ENCODE measurements at regions not wholly inside any gene's neighbourhood (a gene's known extent, or its start where the extent isn't known, plus 50 kb on each side); places are given as distances from the start of the nearest gene placed in this dataset.
A peak's percentile ranks its signal among the peaks of the same experiment; 100 is the strongest.
"Not testable (repeated sequence)": the region's sequence is repeated elsewhere in the genome, so short reads cannot be mapped to it uniquely, and the experiment has no call there.

DNA sequence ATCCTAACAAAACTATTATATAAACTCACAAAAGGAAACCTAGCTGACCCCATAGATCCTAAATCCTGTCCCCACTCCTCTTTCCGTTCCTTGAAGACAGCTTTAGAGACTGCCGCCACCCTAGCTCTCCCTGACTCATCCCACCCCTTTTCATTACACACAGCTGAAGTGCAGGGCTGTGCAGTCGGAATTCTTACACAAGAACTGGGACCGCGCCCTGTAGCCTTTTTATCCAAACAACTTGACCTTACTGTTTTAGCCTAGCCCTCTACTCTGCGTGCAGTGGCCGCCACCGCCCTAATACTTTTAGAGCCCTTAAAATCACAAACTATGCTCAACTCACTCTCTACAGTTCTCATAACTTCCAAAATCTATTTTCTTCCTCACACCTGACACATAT is 264.0 kb downstream of the SMARCA2 start:
- DNase-seq (ENCODE audit: low spot score) = not testable (repeated sequence)

DNA sequence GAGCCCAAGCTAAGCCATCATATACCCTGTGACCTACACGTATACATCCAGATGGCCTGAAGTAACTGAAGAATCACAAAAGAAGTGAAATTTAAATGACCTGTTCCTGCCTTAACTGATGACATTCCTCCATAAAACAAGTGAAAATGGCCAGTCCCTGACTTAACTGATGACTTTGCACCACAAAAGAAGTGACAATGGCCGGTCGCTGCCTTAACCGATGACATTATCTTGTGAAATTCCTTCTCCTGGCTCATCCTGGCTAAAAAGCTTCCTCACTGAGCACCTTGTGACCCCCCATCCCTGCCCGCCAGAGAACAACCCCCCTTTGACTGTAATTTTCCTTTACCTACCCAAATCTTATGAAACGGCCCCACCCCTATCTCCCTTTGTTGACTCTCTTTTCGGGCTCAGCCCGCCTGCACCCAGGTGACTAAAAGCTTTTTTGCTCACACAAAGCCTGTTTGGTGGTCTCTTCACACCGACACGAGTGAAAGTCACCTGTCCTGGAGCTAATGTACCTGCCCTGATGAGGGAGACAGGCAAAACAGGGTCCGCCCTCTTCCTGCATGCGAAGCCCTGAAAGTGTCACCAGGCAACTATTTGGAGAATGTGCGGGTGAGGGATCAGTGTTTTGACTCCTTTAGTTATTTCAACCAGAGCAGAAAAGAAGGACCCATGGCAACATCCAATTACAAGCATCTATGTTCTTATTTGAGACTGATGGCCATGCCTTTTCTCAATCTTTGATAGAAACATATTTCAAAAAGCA is 266.1 kb downstream of the SMARCA2 start:
- peak; percentile 50 for DNase-seq (ENCODE audit: low spot score)

DNA sequence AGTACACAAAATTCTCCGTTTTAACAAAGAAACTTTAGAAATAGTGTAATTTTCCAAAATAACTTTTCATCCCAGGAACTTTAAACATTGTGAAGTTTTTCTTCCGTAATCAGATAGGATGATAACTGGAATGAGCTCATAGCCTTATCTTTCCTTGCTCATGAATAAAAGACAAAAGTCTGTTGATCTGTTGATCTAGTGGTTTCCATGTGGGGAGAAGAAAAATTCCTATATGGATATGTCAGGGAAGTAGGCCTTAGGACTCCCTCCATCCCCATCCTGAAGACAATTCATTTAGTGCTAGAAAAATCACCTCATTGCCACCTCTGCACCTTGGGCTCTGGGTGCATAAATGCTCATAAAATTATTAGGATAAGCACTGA is 266.6 kb downstream of the SMARCA2 start:
- peak; percentile 57 for DNase-seq (ENCODE audit: low spot score)

DNA sequence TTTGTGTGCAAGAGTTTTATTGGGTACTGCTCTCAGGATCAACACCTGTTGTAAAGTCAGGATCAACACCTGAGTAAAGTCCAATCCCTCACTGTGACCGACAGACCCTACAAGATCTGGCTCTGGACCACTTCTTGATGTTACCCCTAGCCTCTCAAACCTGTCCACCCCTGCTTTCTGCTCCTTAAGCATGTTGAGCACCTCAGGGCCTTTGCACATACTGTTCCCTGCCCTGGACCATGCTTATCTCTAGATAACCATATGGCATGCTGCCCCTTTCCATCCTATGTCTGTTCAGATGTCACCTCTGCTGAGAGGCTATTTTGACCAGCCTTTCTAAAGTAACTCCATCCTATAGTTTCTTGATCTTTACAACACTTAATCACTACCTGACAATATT is 269.6 kb downstream of the SMARCA2 start:
- DNase-seq (ENCODE audit: low spot score) = no peak

DNA sequence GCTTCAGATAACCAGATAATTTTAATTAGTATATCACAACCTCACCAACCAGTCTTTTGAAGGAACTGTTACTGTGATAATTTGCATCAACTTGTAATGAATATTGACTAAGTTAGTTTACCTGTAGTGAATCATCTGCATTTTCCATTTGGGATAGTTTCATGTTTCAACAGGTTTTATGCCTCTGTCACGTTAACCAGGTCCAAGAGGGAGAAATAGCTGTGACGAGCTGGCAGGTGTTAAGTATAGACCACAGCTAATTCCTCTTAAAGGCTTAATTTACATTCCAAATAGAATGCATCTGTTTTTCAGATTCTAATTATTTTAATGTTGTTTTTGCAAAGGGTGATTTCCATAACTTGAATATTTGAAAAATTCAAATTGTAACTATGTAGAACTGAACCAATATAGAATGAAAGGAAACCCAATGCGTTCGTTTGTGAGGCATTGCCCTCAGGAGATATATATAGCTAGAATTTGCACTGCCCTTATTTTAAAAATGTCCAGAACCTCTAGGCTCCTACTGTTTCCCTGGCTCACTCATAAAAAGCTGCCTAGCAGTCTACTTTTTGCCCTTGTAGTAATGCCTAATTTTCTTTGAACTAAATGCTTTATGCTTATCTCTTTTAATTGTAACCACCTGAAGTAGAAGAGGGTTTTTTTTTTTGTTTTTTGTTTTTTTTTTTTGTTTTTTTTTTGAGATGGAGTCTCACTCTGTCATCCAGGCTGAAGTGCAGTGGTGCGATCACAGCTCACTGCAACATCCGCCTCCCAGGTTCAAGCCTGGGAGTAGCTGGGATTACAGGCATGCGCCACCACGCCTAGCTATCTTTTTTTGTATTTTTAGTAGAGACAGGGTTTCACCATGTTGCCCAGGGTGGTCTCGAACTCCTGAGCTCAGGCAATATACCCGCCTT is 270.5 kb downstream of the SMARCA2 start:
- no peak for DNase-seq (ENCODE audit: low spot score)

DNA sequence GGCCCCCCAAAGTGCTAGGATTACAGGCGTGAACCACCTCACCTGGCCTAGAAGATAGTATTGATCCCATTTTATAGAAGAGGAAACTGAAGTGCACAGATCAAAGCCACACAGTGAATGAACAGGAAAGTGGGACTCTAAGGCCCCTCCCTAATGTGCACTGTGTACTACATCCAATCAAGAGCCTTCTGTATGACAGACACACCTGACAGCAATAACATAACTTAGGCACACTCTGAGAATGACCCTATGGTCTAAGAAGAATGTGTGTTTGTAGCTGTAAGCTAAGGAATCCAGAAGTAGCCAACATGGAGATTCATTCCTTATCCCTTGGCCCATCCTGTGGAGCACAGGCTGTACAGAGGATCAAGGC is 271.2 kb downstream of the SMARCA2 start:
- DNase-seq (ENCODE audit: low spot score) = no peak

DNA sequence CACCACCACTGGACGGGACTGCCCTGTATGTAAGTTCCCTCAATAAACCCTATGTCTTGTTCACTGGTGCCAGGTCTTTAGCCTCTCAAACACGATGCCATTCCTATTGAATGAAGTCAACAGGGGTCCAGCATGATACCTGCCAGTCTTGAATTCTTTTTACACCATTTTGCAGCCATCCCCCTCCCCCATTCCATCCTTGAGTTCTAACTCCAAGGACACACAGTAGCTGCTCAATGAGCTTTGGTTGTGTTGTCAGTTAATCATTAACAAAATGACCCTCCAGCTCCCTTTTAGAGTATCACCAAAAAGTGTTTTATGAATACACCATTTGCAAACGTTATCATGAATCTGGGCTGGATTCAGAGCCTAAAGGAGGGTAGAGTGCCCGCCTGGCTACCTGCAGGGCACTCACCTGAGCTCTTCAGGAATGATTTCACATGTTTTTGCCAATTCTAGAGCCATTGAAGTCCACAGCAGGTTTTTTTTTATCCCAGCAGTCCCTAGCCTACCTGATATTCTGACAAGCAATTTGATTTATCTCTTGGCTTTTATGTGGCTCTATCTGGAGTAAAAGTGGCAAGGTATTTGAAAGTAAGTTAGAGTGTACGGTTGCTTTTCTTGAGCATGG is 271.8 kb downstream of the SMARCA2 start:
- no peak for DNase-seq (ENCODE audit: low spot score)

DNA sequence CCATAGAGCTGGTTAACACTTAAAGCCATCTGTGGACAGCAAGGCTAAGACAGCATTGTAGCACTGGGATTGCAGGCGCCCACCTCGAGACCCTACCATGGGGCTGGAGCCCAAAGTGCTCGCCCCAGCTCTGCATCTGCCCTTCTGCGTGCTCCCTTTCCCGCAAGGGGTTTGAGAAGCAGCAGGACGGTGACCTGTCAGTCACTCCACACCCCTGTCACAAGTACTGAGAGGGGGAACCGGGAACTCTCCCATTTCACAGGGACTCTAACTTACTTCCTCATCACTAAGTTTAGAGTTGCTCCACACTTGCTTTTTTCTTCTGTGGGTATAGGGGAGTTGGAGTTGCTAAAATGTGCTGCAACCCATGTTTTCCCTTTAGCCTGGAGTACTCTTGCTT is 273.2 kb downstream of the SMARCA2 start:
- DNase-seq (ENCODE audit: low spot score) = no peak

DNA sequence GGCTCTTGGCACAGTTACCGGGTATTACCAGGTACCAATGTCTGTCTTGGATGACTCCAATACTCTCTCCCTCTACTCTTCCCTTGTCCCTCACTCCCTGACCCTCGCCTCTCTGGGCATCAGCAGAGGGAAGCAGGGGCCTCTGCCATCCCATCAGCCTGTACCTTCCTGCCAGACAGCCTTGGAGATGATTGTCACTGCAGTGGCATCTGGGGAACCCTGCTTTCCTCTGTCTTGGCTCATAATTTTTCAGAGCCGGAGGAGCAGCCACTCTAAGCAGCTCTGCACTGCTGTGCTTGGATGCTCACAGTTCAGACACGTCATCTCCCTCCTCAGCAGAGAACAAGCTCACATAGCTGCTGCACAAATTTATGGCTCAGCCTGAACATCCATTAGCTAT is 274.1 kb downstream of the SMARCA2 start:
- DNase-seq (ENCODE audit: low spot score) = no peak

DNA sequence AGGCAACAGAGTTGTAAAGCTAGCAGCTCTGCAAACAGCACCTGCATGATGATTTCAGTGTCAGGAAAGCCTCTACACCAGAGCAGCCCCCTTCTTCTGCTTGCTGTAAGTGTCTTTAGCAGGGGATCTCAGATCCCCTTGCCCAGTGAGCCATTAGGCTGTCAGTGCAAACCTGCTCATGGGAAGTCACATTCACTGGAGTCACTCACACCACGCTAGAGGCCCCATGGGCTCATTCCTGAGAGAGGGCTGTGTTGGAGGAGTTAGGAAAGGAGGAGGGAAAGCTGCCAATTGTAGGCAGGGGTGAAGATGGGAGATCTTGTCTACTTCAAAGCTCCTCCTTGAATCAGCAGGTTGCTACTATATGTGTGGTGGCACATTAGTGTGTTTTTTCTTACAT is 275.2 kb downstream of the SMARCA2 start:
- DNase-seq (ENCODE audit: low spot score) = no peak

DNA sequence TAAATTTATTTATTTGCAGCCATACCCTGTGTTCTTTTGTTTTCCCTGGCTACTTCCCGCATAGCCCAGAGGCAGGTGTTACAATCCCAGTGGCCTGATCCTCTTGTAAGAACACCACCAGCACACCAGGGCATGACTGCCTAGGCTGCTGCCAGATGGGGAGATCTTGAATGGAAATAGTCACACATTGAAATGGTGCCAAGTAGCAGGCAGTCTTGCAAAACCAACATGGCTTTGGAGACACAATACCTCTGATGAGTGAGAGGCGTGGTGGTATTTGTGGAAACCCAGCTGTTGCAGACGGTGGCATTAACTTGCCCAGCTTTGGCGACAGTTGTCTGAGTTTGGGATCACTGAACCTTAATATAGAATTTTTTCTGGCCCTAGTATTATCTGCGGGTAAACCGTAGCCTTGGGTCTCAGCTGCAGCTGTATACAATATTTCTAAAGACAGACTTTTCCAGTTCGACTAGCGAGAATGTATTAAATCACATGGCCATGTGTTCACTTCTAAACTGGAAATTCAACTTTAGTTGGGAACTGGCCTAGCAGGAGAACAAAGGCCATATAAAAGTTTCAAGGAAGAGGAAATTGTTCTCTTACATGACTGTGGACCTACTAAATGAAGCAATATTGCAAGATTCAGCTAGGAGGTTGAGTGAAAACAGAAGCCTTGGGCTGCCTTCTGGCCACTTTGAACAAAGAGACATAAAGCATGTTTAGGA is 277.0 kb downstream of the SMARCA2 start:
- no peak for DNase-seq (ENCODE audit: low spot score)

DNA sequence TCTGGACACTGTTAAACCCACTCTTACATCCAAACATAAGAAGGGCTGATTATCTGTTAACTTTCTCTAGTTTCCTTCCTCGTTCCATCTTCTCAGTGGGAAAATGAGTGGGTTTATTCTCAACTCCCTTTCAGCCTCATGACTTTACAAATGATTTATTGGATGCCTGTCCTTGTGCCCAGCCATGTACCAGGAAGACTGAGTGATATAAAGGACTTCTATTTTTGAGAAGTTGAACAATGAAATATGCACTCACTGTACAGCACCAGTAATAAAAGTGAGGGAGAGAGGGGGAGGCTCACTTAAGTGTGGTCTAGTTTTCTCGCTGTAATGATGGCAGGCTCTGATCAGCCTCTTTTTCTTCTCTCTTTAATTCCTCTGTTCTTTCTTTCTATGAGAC is 277.6 kb downstream of the SMARCA2 start:
- no peak for DNase-seq (ENCODE audit: low spot score)

DNA sequence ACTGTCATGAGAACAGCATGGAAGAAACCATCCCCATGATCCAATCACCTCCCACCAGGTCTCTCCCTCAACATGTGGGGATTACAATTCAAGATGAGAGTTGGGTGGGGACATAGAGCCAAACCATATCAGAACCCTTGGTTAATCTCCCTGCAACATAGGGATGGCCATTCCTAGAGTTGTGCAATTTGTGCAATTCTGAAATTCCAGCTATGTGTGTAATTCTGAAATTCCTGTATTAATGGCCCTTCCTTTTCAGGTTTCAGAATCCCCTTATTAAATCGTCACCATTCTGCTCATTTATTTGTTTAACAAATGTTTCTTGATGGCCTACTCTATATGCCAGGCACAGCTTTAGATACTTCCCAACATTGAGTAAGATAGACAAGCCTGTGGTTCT is 282.6 kb downstream of the SMARCA2 start:
- DNase-seq (ENCODE audit: low spot score) = no peak

DNA sequence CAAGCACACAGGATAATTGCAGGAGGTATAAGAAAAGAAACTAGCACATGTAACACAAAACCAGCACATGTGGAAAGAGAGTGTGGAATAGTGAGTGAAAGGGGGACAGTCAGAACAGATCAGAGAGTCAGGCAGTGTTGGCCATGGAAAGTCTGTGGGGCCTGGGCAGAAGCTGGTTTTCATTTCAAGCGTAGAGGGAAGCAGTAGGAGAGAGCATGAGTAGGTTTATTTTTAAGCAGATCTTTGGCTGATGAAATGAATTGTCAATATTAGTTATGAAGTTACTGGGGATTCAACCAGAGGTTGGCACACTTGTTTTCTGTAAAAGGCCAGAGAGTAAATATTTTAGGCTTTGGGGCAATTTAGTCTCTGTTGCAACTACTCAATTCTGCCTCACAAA is 283.1 kb downstream of the SMARCA2 start:
- DNase-seq (ENCODE audit: low spot score) = no peak

DNA sequence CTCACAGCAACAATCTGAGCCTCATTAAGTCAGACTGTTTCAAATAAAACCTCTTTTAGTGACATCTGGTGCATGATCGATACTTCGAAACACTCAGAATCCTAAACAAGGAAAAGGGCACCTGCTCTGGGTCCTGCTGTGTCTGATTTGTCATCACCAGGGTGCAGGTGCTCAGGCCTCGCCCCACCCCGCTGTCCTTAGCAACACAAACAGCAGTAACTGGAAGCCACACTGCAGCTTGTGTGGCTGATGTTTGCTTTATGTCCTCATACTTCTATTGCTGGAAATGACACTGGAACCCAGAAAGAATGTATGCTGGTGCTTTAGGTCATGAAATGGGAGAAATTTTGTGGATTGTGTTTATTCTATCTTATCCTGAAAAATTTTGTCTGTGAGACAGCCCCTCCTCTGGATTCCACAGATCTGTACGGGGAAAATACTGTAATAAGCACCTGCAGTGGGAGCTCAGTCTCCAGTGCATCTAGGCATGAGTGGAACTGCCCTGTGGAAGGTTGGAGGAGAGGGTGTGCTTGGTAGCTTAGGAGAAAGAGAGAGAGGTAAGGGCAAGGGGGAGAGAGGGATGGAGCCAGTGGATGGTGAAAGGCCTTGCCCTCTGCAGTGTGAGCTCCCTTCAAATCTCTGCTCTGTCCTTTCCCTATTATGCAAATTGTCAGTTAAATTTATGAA is 284.2 kb downstream of the SMARCA2 start:
- DNase-seq (ENCODE audit: low spot score) = no peak

DNA sequence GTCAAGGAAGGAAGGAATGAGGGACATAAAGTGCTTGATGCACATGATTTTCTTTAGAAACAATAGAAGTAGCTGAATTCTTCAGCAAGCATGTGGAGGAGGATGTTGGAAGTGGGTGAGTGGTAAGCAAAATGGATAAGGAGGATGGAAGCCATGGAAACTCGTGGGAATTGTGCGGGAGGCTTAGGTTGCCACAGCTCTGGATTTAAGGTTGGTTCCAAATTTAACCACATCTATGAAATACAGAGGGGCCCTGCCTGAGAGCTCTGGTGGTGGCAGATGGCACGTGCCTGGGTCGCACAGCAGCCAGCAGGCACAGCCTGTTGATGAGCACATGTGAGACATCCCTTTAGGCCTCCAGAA is 284.7 kb downstream of the SMARCA2 start:
- no peak for DNase-seq (ENCODE audit: low spot score)

DNA sequence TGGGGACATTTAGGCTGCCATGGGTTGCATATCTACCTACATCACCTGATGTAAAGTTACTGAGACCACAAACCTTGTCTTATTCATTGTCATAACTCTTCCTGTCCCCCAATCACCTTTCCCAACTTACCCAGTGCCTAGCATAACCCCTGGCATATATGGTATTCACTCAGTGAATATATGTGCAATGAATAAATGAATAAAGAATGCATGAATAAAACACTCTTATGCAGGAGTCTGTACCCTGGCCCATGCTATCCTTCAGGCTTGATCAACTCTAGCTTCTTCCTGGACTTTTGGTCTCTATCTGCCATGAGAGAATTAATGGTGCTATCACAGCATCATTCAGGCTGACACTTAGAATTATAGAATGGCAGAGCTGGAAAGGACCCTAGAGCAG is 285.2 kb downstream of the SMARCA2 start:
- DNase-seq (ENCODE audit: low spot score) = no peak

DNA sequence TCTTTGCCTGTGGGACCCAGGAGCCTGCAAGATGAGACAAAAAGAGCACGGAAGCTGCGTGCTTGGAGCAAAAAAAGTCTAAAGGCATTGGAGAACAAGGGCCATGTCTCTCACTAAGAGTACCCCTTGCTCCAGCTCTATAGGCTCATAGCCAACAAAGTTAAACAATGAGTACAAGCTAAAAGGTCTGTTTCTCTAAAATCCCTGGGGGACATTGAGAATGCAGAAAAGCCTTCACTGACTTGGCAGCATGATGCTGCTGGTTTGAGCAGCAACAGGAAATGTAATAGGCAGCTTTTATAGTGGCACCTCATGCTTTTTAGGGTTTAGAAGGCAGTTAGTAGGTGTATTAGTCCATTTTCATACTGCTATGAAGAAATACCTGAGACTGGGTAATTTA is 287.5 kb downstream of the SMARCA2 start:
- DNase-seq (ENCODE audit: low spot score) = no peak

DNA sequence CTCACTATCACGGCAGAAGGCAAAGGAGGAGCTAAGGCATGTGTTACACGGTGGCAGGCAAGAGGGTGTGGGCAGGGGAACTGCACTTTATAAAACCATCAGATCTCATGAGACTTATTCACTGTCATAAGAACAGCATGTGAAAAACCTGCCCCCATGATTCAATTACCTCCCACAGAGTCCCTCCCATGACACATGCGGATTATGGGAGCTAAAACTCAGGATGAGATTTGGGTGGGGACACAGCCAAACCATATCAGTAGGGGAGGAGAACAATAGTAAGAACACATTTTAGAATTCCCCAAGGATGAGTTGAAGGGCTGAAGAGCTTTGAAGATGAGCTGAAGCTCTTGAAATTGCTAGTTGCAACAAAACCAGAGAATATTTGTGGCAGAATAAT is 287.9 kb downstream of the SMARCA2 start:
- no peak for DNase-seq (ENCODE audit: low spot score)

DNA sequence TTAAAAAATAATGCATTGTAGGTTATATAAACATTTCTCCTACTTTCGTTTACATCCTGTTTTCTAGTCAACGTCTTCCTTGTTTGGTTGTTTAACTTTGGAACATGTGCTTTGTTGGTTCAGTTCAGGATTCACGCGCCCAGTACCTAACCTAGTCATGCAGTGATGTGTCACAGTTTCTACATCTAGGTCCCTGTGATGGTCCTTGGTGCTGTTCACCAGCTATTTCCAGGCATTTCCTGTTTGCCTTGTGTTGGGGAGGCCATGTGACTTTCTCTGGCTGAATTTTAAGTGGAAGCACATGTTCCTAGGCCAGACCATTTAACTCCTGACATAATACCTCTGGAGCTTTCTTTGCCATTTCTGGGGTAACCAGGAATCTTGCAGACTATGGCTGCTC is 292.3 kb downstream of the SMARCA2 start:
- peak; percentile 57 for DNase-seq (ENCODE audit: low spot score)

DNA sequence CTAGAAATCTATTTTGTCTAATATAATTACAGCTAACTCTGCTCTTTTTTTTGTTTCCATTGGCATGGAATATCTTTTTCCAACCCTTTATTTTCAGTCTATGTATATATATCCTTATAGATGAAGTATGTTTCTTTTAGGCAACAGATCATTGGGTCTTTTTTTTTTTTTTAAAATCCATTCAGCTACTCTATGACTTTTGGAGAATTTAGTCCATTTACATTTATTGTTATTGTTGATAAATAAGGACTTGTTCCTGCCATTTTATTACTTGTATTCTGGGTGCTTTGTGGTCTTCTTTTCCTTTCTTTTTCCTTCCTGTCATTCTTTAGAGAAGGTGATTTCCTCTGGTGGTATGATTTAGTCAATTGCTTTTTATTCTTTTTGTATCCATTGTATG is 296.8 kb downstream of the SMARCA2 start:
- DNase-seq (ENCODE audit: low spot score) = no peak

DNA sequence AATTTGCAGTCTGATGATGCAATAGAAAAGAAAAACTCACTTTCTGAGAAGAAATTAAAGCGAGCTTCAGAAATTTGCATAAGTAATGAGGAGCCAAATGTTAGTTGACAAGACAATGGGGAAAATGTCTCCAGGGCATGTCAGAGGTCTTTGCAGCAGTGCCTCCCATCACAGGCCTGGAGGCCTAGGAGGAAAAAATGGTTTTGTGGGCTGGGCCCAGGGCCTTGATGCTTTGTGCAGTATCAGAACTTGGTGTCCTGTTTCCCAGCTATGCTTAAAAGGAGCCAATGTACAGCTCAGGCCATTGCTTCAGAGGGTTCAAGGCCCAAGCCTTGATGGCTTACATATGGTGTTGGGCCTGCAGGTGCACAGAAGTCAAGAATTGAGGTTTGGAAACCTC is 298.4 kb downstream of the SMARCA2 start:
- DNase-seq (ENCODE audit: low spot score) = no peak
